ENCODE measurements at regions not wholly inside any gene's neighbourhood (a gene's known extent, or its start where the extent isn't known, plus 50 kb on each side); places are given as distances from the start of the nearest gene placed in this dataset.
"Not testable (repeated sequence)": the region's sequence is repeated elsewhere in the genome, so short reads cannot be mapped to it uniquely, and the experiment has no call there.

GRCh38 chr4:127307996-127308395, 324.8 kb upstream of the INTU start:
- no peak for DNase-seq (ENCODE audit: low spot score)

GRCh38 chr4:127309369-127310102, 323.2 kb upstream of the INTU start:
- peak; percentile 49 for DNase-seq (ENCODE audit: low spot score)

- DNase-seq (ENCODE audit: low spot score) = no peak
Observed at GRCh38 chr4:127311371-127311770, 321.4 kb upstream of the INTU start.

GRCh38 chr4:127311924-127312323, 320.8 kb upstream of the INTU start:
- no peak for DNase-seq (ENCODE audit: low spot score)

GRCh38 chr4:127313767-127314166, 319.0 kb upstream of the INTU start:
- DNase-seq (ENCODE audit: low spot score) = no peak

- DNase-seq (ENCODE audit: low spot score) = no peak
Observed at GRCh38 chr4:127327491-127327890, 305.3 kb upstream of the INTU start.

GRCh38 chr4:127335073-127335620, 297.6 kb upstream of the INTU start:
- DNase-seq (ENCODE audit: low spot score) = no peak

GRCh38 chr4:127335732-127336131, 297.0 kb upstream of the INTU start:
- DNase-seq (ENCODE audit: low spot score) = no peak

GRCh38 chr4:127343123-127343522, 289.6 kb upstream of the INTU start:
- DNase-seq (ENCODE audit: low spot score) = not testable (repeated sequence)

- no peak for DNase-seq (ENCODE audit: low spot score)
Observed at GRCh38 chr4:127344071-127344470, 288.7 kb upstream of the INTU start.

GRCh38 chr4:127347936-127348335, 284.8 kb upstream of the INTU start:
- no peak for DNase-seq (ENCODE audit: low spot score)

GRCh38 chr4:127352220-127353113, 280.3 kb upstream of the INTU start:
- DNase-seq (ENCODE audit: low spot score) = no peak

GRCh38 chr4:127355743-127356142, 277.0 kb upstream of the INTU start:
- DNase-seq (ENCODE audit: low spot score) = no peak

GRCh38 chr4:127357765-127358164, 275.0 kb upstream of the INTU start:
- no peak for DNase-seq (ENCODE audit: low spot score)

GRCh38 chr4:127362686-127363085, 270.1 kb upstream of the INTU start:
- no peak for DNase-seq (ENCODE audit: low spot score)

- no peak for DNase-seq (ENCODE audit: low spot score)
Observed at GRCh38 chr4:127364397-127364796, 268.4 kb upstream of the INTU start.

GRCh38 chr4:127364911-127365310, 267.8 kb upstream of the INTU start:
- no peak for DNase-seq (ENCODE audit: low spot score)

GRCh38 chr4:127370604-127371003, 262.2 kb upstream of the INTU start:
- no peak for DNase-seq (ENCODE audit: low spot score)

- no peak for DNase-seq (ENCODE audit: low spot score)
Observed at GRCh38 chr4:127379499-127379898, 253.3 kb upstream of the INTU start.

GRCh38 chr4:127379948-127380347, 252.8 kb upstream of the INTU start:
- DNase-seq (ENCODE audit: low spot score) = not testable (repeated sequence)

GRCh38 chr4:127383666-127384065, 249.1 kb upstream of the INTU start:
- no peak for DNase-seq (ENCODE audit: low spot score)

- DNase-seq (ENCODE audit: low spot score) = no peak
Observed at GRCh38 chr4:127394516-127394915, 238.2 kb upstream of the INTU start.

GRCh38 chr4:127400276-127400675, 232.5 kb upstream of the INTU start:
- no peak for DNase-seq (ENCODE audit: low spot score)

Data from AG08395 (cell line).